ENCODE measurements at regions not wholly inside any gene's neighbourhood (a gene's known extent, or its start where the extent isn't known, plus 50 kb on each side); places are given as distances from the start of the nearest gene placed in this dataset.
"Not testable (repeated sequence)": the region's sequence is repeated elsewhere in the genome, so short reads cannot be mapped to it uniquely, and the experiment has no call there.

GRCh38 chr9:764105-764524, 77.4 kb upstream of the DMRT1 start:
- TF ChIP-seq, protein P1, sequence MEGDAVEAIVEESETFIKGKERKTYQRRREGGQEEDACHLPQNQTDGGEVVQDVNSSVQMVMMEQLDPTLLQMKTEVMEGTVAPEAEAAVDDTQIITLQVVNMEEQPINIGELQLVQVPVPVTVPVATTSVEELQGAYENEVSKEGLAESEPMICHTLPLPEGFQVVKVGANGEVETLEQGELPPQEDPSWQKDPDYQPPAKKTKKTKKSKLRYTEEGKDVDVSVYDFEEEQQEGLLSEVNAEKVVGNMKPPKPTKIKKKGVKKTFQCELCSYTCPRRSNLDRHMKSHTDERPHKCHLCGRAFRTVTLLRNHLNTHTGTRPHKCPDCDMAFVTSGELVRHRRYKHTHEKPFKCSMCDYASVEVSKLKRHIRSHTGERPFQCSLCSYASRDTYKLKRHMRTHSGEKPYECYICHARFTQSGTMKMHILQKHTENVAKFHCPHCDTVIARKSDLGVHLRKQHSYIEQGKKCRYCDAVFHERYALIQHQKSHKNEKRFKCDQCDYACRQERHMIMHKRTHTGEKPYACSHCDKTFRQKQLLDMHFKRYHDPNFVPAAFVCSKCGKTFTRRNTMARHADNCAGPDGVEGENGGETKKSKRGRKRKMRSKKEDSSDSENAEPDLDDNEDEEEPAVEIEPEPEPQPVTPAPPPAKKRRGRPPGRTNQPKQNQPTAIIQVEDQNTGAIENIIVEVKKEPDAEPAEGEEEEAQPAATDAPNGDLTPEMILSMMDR (IDR thresholded peaks at IDR 0.05): peak; percentile 69 to 85
- peak in 2 of 4 donors; percentile 50 to 53 for DNase-seq
- no peaks in the 10 kb centered on the region for H3K27me3 ChIP-seq
- ATAC-seq: peak; percentile 97
- H3K36me3 ChIP-seq: no peaks in the 10 kb centered on the region
- H3K9me3 ChIP-seq: no peaks in the 10 kb centered on the region
- H3K4me3 ChIP-seq: no peak overlapping the region
- H3K4me1 ChIP-seq: peaks cover 0 to 2% of the 10 kb centered on the region in 2 donors
- intact Hi-C loops (cut with DNase I): loop anchor here in 1 of 2 donors (5.0 kb wide), 1 partner anchor 152 kb away; no protein-coding TSS in a partner anchor
- no peak overlapping the region for H3K27ac ChIP-seq

DNA sequence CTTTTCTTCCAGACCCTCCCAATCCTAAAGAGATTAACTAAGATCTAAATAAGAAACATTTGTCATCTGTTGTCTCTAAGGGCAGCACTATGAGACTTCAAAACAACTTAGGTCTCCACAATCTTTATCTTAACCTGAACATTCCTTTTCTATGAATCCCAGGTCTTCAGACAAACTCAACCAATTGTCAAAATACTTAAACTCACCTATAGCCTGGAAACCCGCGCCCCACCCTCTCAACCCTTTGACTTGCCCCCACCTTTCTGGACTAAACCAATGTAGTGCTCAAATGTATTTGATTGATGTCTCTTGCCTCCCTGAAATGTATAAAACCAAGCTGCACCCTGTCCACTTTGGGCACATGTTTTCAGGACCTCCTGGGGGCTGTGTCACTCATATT, 76.5 kb upstream of the DMRT1 start:
- Histone ChIP-seq H3K27me3 (no peaks in the 10 kb centered on the region), H3K4me3 (no peak overlapping the region), H3K27ac (no peak overlapping the region), H3K9me3 (no peaks in the 10 kb centered on the region), H3K36me3 (no peaks in the 10 kb centered on the region), H3K4me1 (peaks cover 0 to 2% of the 10 kb centered on the region in 2 donors)
- no peak for DNase-seq
- TF ChIP-seq, protein P1 (IDR thresholded peaks at IDR 0.05): no peak
- no peak for ATAC-seq
- intact Hi-C loops (cut with DNase I): loop anchor here in 1 of 2 donors (5.0 kb wide), 1 partner anchor 153 kb away; no protein-coding TSS in a partner anchor

- ATAC-seq; DNase-seq; H3K27me3 ChIP-seq; H3K4me1 ChIP-seq; intact Hi-C loops (cut with DNase I); H3K36me3 ChIP-seq; H3K4me3 ChIP-seq; H3K9me3 ChIP-seq; H3K27ac ChIP-seq: not testable (repeated sequence)
These were observed 74.4 kb upstream of the DMRT1 start for GRCh38 chr9:767061-767561.

DNA sequence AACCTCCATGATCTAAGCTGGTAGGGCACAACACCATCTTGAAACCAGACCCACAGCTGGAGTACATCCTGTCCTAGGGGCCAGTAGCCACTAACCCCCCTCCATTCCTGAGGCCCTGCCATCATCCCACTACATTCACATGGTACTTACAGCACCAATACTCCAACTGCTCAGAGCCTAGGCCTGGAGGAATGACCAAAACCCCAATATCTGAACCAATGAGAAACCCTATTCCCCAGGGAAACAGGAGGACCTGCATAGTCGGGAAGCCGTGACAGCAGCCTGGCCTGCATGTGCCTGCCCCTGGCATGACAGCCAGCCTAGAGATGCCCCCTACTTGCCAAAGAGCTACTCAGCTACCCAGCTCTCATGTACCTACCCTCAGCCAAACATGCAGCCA, 65.4 kb upstream of the DMRT1 start:
- Histone ChIP-seq H3K4me1 (no peaks in the 10 kb centered on the region), H3K4me3 (no peak overlapping the region), H3K27me3 (no peaks in the 10 kb centered on the region), H3K9me3 (peaks cover 0 to 15% of the 10 kb centered on the region in 2 donors), H3K36me3 (no peaks in the 10 kb centered on the region), H3K27ac (no peak overlapping the region)
- no peak for DNase-seq
- intact Hi-C loops (cut with DNase I): no loop called here
- no peak for ATAC-seq
- TF ChIP-seq, protein P1 (IDR thresholded peaks at IDR 0.05): no peak

GRCh38 chr9:777978-778377, 63.5 kb upstream of the DMRT1 start:
- intact Hi-C loops (cut with DNase I): no loop called here
- H3K4me3 ChIP-seq: no peak overlapping the region
- peaks cover 0 to 15% of the 10 kb centered on the region in 2 donors for H3K9me3 ChIP-seq
- no peaks in the 10 kb centered on the region for H3K27me3 ChIP-seq
- TF ChIP-seq, protein P1 (IDR thresholded peaks at IDR 0.05): no peak
- no peak for ATAC-seq
- H3K4me1 ChIP-seq: no peaks in the 10 kb centered on the region
- no peaks in the 10 kb centered on the region for H3K36me3 ChIP-seq
- H3K27ac ChIP-seq: no peak overlapping the region
- DNase-seq: no peak

GRCh38 chr9:784202-784601, 57.3 kb upstream of the DMRT1 start:
- intact Hi-C loops (cut with DNase I): no loop called here
- TF ChIP-seq, protein P1 (IDR thresholded peaks at IDR 0.05): no peak
- H3K27me3 ChIP-seq: no peaks in the 10 kb centered on the region
- H3K9me3 ChIP-seq: peaks cover 0 to 3% of the 10 kb centered on the region in 2 donors
- no peak overlapping the region for H3K27ac ChIP-seq
- H3K36me3 ChIP-seq: no peaks in the 10 kb centered on the region
- no peaks in the 10 kb centered on the region for H3K4me1 ChIP-seq
- DNase-seq (no peak), ATAC-seq (no peak)
- H3K4me3 ChIP-seq: no peak overlapping the region

Data from left lung (tissue), 4 donors.